ENCODE measurements at regions not wholly inside any gene's neighbourhood (a gene's known extent, or its start where the extent isn't known, plus 50 kb on each side); places are given as distances from the start of the nearest gene placed in this dataset.
"Not testable (repeated sequence)": the region's sequence is repeated elsewhere in the genome, so short reads cannot be mapped to it uniquely, and the experiment has no call there.

DNA sequence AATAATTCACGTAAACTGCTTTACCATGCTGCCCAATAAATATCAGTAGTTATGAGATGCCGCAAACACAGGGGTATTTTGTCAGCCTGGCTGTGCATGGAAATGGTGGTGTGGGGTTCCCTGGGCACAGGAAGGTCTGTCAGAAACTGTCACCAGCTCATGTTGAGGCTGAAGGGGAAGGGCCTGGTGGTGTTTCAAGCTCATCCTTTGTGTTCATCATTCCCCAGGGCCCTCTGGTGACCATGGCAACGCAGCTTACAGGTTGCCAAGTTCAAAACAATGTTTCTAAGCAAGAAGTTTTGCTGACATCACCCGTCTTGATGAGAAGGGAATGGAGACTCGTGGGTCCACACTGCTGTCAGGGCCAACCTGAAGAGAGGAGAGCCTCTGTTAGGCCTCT lies 348.9 kb upstream of the C16orf82 start:
- intact Hi-C loops (cut with micrococcal nuclease): no loop called here
- CTCF ChIA-PET: no interaction called here
- POLR2A ChIA-PET: no interaction called here
- BruUV-seq (replicated peaks): no TSS peak
- Mint-ChIP-seq H3K4me1 (ENCODE audit: insufficient read depth, unreplicated experiment) (no peaks in the 10 kb centered on the region), H3K36me3 (ENCODE audit: insufficient read depth, unreplicated experiment) (peaks cover 2% of the 10 kb centered on the region), H3K27ac (ENCODE audit: low read depth, unreplicated experiment) (no peak overlapping the region), H3K27me3 (ENCODE audit: insufficient read depth, unreplicated experiment) (no peaks in the 10 kb centered on the region), H3K9me3 (ENCODE audit: unreplicated experiment) (peaks cover 60% of the 10 kb centered on the region), H3K4me3 (ENCODE audit: unreplicated experiment) (no peak overlapping the region)
- TF ChIP-seq, protein P1, sequence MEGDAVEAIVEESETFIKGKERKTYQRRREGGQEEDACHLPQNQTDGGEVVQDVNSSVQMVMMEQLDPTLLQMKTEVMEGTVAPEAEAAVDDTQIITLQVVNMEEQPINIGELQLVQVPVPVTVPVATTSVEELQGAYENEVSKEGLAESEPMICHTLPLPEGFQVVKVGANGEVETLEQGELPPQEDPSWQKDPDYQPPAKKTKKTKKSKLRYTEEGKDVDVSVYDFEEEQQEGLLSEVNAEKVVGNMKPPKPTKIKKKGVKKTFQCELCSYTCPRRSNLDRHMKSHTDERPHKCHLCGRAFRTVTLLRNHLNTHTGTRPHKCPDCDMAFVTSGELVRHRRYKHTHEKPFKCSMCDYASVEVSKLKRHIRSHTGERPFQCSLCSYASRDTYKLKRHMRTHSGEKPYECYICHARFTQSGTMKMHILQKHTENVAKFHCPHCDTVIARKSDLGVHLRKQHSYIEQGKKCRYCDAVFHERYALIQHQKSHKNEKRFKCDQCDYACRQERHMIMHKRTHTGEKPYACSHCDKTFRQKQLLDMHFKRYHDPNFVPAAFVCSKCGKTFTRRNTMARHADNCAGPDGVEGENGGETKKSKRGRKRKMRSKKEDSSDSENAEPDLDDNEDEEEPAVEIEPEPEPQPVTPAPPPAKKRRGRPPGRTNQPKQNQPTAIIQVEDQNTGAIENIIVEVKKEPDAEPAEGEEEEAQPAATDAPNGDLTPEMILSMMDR (IDR thresholded peaks at IDR 0.05; ENCODE audit: unreplicated experiment): no peak
- DNase-seq (ENCODE audit: unreplicated experiment): no peak

DNA sequence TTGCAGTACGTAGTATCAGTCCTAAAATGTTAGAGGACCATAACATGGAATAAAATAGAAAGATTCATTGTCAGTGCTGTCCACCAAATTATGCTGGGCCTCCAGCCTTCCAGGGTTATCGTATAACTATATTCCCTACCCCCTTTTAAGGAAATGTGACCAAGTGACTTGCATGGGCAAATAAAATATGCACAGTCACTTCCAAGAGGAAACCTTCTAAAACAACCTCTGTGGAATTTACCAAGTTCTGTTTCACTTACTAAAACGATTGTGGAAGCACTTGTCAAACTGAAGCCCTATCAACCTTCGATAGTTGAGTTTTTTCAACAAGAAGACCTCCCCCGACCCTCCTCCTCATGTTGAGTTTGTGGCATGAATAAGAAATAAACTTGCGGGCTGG lies 345.4 kb upstream of the C16orf82 start:
- no peaks in the 10 kb centered on the region for H3K27me3 Mint-ChIP-seq (ENCODE audit: insufficient read depth, unreplicated experiment)
- peaks cover 6% of the 10 kb centered on the region for H3K36me3 Mint-ChIP-seq (ENCODE audit: insufficient read depth, unreplicated experiment)
- H3K27ac Mint-ChIP-seq (ENCODE audit: low read depth, unreplicated experiment): no peak overlapping the region
- peaks cover 51% of the 10 kb centered on the region for H3K9me3 Mint-ChIP-seq (ENCODE audit: unreplicated experiment)
- H3K4me3 Mint-ChIP-seq (ENCODE audit: unreplicated experiment): no peak overlapping the region
- POLR2A ChIA-PET: no interaction called here
- no TSS peak for BruUV-seq (replicated peaks)
- TF ChIP-seq, protein P1 (IDR thresholded peaks at IDR 0.05; ENCODE audit: unreplicated experiment): no peak
- no peak for DNase-seq (ENCODE audit: unreplicated experiment)
- H3K4me1 Mint-ChIP-seq (ENCODE audit: insufficient read depth, unreplicated experiment): no peaks in the 10 kb centered on the region
- intact Hi-C loops (cut with micrococcal nuclease): no loop called here
- CTCF ChIA-PET: no interaction called here

DNA sequence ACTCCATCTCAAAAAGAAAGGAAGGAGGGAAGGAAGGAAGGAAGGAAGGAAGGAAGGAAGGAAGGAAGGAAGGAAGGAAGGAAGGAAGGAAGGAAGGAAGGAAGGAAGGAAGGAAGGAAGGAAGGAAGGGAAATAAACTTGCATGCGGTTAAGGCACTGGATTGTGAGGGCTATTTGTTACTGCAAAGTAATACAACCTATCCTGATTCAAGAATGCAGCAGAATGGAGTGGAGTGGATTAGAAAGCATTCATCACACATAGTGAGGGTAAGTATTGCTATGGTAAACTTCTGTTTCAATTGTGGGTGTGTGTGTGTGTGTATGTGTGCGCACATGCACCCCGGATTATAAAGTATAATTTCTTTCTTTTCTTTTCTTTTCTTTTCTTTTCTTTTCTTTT lies 344.8 kb upstream of the C16orf82 start:
- H3K27me3 Mint-ChIP-seq (ENCODE audit: insufficient read depth, unreplicated experiment); CTCF ChIA-PET; DNase-seq (ENCODE audit: unreplicated experiment); H3K4me1 Mint-ChIP-seq (ENCODE audit: insufficient read depth, unreplicated experiment); H3K27ac Mint-ChIP-seq (ENCODE audit: low read depth, unreplicated experiment); intact Hi-C loops (cut with micrococcal nuclease); POLR2A ChIA-PET; H3K36me3 Mint-ChIP-seq (ENCODE audit: insufficient read depth, unreplicated experiment); H3K4me3 Mint-ChIP-seq (ENCODE audit: unreplicated experiment); BruUV-seq (replicated peaks): not testable (repeated sequence)
- H3K9me3 Mint-ChIP-seq (ENCODE audit: unreplicated experiment): peaks cover 56% of the 10 kb centered on the region

DNA sequence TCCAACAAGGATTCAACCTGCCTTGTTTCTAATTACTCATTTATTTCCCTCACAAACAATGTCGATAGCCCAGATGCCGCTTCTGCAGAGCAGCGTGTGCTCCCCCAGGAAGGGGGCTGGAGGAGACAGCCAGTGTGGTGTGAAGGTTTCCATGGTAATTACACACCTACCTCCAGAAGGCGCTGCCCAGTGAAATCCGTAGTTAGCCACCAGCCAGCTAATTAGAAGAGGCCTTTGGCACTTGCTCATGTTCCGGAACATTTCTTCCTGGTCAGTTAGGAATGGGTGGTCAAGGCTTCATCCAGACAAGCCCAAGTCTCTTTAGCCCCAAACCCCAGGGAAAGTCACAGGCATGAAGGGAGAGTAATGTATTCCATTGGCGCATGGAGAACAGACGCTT lies 342.5 kb upstream of the C16orf82 start:
- ChIA-PET CTCF (no interaction called here), POLR2A (no interaction called here)
- peaks cover 6% of the 10 kb centered on the region for H3K36me3 Mint-ChIP-seq (ENCODE audit: insufficient read depth, unreplicated experiment)
- no peak for DNase-seq (ENCODE audit: unreplicated experiment)
- no peak overlapping the region for H3K4me3 Mint-ChIP-seq (ENCODE audit: unreplicated experiment)
- no peaks in the 10 kb centered on the region for H3K27me3 Mint-ChIP-seq (ENCODE audit: insufficient read depth, unreplicated experiment)
- peaks cover 57% of the 10 kb centered on the region for H3K9me3 Mint-ChIP-seq (ENCODE audit: unreplicated experiment)
- H3K27ac Mint-ChIP-seq (ENCODE audit: low read depth, unreplicated experiment): no peak overlapping the region
- H3K4me1 Mint-ChIP-seq (ENCODE audit: insufficient read depth, unreplicated experiment): no peaks in the 10 kb centered on the region
- no TSS peak for BruUV-seq (replicated peaks)
- intact Hi-C loops (cut with micrococcal nuclease): no loop called here
- TF ChIP-seq, protein P1 (IDR thresholded peaks at IDR 0.05; ENCODE audit: unreplicated experiment): no peak

DNA sequence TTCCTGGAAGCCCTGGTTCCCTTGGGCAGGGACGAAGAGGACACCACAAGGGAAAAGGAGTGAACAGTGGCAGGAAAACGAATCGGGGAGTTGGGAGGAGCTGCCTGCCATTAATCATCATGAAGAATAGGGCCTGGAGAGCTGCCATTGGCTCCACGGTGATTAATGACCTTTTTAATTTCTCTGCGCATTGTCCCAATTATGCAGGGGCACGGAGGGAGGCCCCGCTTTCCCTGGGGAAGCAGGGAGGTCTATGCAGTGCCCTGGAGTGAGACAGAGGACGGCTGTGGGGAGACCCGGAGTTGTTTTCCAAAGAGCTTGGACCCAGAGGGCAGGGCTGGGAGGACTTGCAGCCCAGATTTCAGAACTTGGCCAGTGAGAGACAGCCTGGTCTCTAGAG lies 338.9 kb upstream of the C16orf82 start:
- intact Hi-C loops (cut with micrococcal nuclease): no loop called here
- Mint-ChIP-seq H3K27me3 (ENCODE audit: insufficient read depth, unreplicated experiment) (no peaks in the 10 kb centered on the region), H3K27ac (ENCODE audit: low read depth, unreplicated experiment) (no peak overlapping the region), H3K9me3 (ENCODE audit: unreplicated experiment) (peaks cover 58% of the 10 kb centered on the region), H3K36me3 (ENCODE audit: insufficient read depth, unreplicated experiment) (peaks cover 4% of the 10 kb centered on the region), H3K4me1 (ENCODE audit: insufficient read depth, unreplicated experiment) (no peaks in the 10 kb centered on the region), H3K4me3 (ENCODE audit: unreplicated experiment) (no peak overlapping the region)
- ChIA-PET CTCF (no interaction called here), POLR2A (no interaction called here)
- DNase-seq (ENCODE audit: unreplicated experiment): no peak
- TF ChIP-seq, protein P1 (IDR thresholded peaks at IDR 0.05; ENCODE audit: unreplicated experiment): no peak
- no TSS peak for BruUV-seq (replicated peaks)

All from MCF 10A (cell line).